Neural cell (in vitro differentiated cells): ENCODE measurements at regions not wholly inside any gene's neighbourhood (a gene's known extent, or its start where the extent isn't known, plus 50 kb on each side); places are given as distances from the start of the nearest gene placed in this dataset.

Experiments used
- POLR2AphosphoS5 ChIP-seq: IDR thresholded peaks from 2 replicates; pipeline ENCODE4 v1.6.1; 2012
- RAD21 ChIP-seq: fragments of 450-650 bp; conservative IDR thresholded peaks from 2 replicates; pipeline ENCODE4 v1.6.1; 2014; ENCODE audit warnings: antibody characterized with exemption, mild to moderate bottlenecking, moderate library complexity
- TF ChIP-seq, protein P1 (sequence below): fragments of 450-650 bp; IDR thresholded peaks from 2 replicates; pipeline ENCODE4 v1.5.1; 2014; ENCODE audit warnings: antibody characterized with exemption, mild to moderate bottlenecking, moderate library complexity; ENCODE audit not compliant: poor library complexity, severe bottlenecking

DNA sequence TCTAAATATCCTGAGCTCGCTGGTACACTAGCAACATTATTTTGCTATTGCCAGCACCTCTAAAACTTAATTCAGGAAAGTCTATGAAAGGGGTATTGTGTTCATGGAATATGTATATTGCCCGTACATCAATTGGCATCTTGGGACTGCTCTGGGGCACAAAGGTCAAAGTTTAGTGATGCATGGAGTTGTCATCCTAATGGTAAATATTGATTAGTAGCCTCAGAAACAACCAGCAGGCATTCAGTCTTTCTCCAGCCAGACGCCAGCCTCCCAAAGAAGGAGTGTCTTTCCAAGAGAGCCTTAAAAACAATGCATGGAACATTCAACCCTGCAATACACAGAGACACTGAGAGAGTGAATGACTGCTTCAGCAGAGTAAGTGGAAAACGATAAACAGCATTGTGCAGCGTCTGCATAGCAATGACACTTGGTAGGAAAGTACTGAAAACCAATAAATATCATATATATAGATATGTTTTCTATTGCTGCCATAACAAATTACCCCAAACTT lies 377.3 kb downstream of the SHQ1 start:
- TF ChIP-seq, protein P1, sequence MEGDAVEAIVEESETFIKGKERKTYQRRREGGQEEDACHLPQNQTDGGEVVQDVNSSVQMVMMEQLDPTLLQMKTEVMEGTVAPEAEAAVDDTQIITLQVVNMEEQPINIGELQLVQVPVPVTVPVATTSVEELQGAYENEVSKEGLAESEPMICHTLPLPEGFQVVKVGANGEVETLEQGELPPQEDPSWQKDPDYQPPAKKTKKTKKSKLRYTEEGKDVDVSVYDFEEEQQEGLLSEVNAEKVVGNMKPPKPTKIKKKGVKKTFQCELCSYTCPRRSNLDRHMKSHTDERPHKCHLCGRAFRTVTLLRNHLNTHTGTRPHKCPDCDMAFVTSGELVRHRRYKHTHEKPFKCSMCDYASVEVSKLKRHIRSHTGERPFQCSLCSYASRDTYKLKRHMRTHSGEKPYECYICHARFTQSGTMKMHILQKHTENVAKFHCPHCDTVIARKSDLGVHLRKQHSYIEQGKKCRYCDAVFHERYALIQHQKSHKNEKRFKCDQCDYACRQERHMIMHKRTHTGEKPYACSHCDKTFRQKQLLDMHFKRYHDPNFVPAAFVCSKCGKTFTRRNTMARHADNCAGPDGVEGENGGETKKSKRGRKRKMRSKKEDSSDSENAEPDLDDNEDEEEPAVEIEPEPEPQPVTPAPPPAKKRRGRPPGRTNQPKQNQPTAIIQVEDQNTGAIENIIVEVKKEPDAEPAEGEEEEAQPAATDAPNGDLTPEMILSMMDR = no peak
- TF ChIP-seq RAD21 (no peak), POLR2AphosphoS5 (no peak)
